H1 (cell line): ENCODE measurements at regions not wholly inside any gene's neighbourhood (a gene's known extent, or its start where the extent isn't known, plus 50 kb on each side); places are given as distances from the start of the nearest gene placed in this dataset.

ENCODE experiments used
- CTCF ChIA-PET: fragments of 300-600 bp; sonication (Branson Sonifier 250); formaldehyde crosslinking; loops from one replicate; lab custom pipeline; 2021; ENCODE audit not compliant: partially characterized antibody; lab: Charles Lee
- POLR2A ChIA-PET: fragments of 300-600 bp; sonication (Branson Sonifier 250); formaldehyde crosslinking; loops from one replicate; lab custom pipeline; 2021; ENCODE audit warnings: inconsistent platforms; ENCODE audit not compliant: partially characterized antibody; lab: Charles Lee
- DNase-seq, 2 experiments: peaks; one replicate each; pipeline versions ENCODE4 v3.0.0 to v3.0.0-alpha.2; 2010 to 2022; ENCODE audit warnings: low spot score in 2 of 2, low read depth in 1 of 2, mixed read lengths in 1 of 2
- FAIRE-seq: peaks from 2 replicates; lab custom pipeline; 2011; peaks lifted over from hg19 to GRCh38; lab: Jason Lieb, UNC
- H2AFZ ChIP-seq: 2 replicates; pipeline ENCODE4 v1.8.1; 2012; ENCODE audit warnings: low read length, inconsistent platforms
- H2AK5ac ChIP-seq: 2 replicates; pipeline ENCODE4 v1.6.1; 2013; ENCODE audit warnings: low read depth, low read length
- H2BK120ac ChIP-seq: replicated peaks from 2 replicates; pipeline ENCODE3; 2013; ENCODE audit warnings: low read depth, low read length, inconsistent platforms
- H2BK12ac ChIP-seq: 2 replicates; pipeline ENCODE4 v1.6.1; 2013; ENCODE audit warnings: low read depth, low read length
- H2BK15ac ChIP-seq: 2 replicates; pipeline ENCODE4 v1.6.1; 2013; ENCODE audit warnings: low read length
- H2BK20ac ChIP-seq: 2 replicates; pipeline ENCODE4 v1.6.1; 2013; ENCODE audit warnings: low read length
- H2BK5ac ChIP-seq: 2 replicates; pipeline ENCODE4 v1.6.1; 2013; ENCODE audit warnings: low read depth, low read length
- H3K14ac ChIP-seq: 2 replicates; pipeline ENCODE4 v1.6.1; 2013; ENCODE audit warnings: inconsistent platforms; ENCODE audit not compliant: insufficient read length
- H3K18ac ChIP-seq: 2 replicates; pipeline ENCODE4 v1.6.1; 2013; ENCODE audit warnings: low read length; ENCODE audit errors: extremely low read depth
- H3K23ac ChIP-seq: 2 replicates; pipeline ENCODE4 v1.6.1; 2013; ENCODE audit warnings: inconsistent platforms; ENCODE audit not compliant: insufficient read length
- H3K23me2 ChIP-seq: 2 replicates; pipeline ENCODE4 v1.6.1; 2013; ENCODE audit warnings: low read depth, low read length
- H3K27ac ChIP-seq: 2 replicates; pipeline ENCODE4 v1.6.1; 2011; ENCODE audit warnings: low read depth, low read length, inconsistent platforms
- H3K27me3 ChIP-seq, 4 experiments: replicated peaks in 1 of 4; 1 replicate in 1 of 4; 2 replicates in 3 of 4; pipeline versions ENCODE4 v1.6.1 to v1.8.1; 2011 to 2013; ENCODE audit warnings: low read length in 3 of 4, mild to moderate bottlenecking in 3 of 4, inconsistent platforms in 2 of 4, mixed read lengths in 2 of 4, moderate library complexity in 1 of 4; ENCODE audit not compliant: control insufficient read depth in 3 of 4, insufficient read depth in 3 of 4; ENCODE audit errors: extremely low read depth in 1 of 4
- H3K36me3 ChIP-seq, 4 experiments: 2 replicates each; pipeline versions ENCODE4 v1.6.1 to v1.8.1; 2011 to 2013; ENCODE audit warnings: mild to moderate bottlenecking in 4 of 4, low read length in 3 of 4, moderate library complexity in 2 of 4, control low read depth in 1 of 4, inconsistent platforms in 1 of 4; ENCODE audit not compliant: insufficient read depth in 4 of 4, control insufficient read depth in 2 of 4
- H3K4ac ChIP-seq: replicated peaks from 2 replicates; pipeline ENCODE3; 2013; ENCODE audit warnings: low read length, low read depth, mixed read lengths, inconsistent platforms; ENCODE audit not compliant: insufficient read length
- H3K4me1 ChIP-seq, 4 experiments: replicated peaks in 1 of 4; 1 replicate in 1 of 4; 2 replicates in 3 of 4; pipeline versions ENCODE4 v1.6.1 to v1.8.1; 2011 to 2013; ENCODE audit warnings: low read length in 3 of 4, inconsistent platforms in 2 of 4, mixed read lengths in 1 of 4; ENCODE audit not compliant: insufficient read depth in 4 of 4, control insufficient read depth in 3 of 4
- H3K4me2 ChIP-seq, 2 experiments: 2 replicates each; pipeline versions ENCODE4 v1.6.1 to v1.8.1; 2011 to 2013; ENCODE audit warnings: low read depth in 2 of 2, low read length in 2 of 2, control low read depth in 1 of 2, inconsistent platforms in 1 of 2, mild to moderate bottlenecking in 1 of 2; ENCODE audit not compliant: insufficient read depth in 1 of 2
- H3K4me3 ChIP-seq, 4 experiments: fragments of 200-600, 300-600 bp in 1 of 4; sonication (generic), shearing (Covaris generic), sonication (Bioruptor Twin) in 1 of 4; 2 replicates each; pipeline versions ENCODE4 v1.5.1 to v1.8.1; 2011 to 2016; ENCODE audit warnings: low read length in 4 of 4, low read depth in 3 of 4, control low read depth in 2 of 4, inconsistent platforms in 2 of 4, mild to moderate bottlenecking in 2 of 4, mixed read lengths in 1 of 4, moderate library complexity in 1 of 4; ENCODE audit not compliant: insufficient read depth in 2 of 4; ENCODE audit errors: extremely low read depth in 1 of 4
- H3K56ac ChIP-seq: replicated peaks from 2 replicates; pipeline ENCODE3; 2013; ENCODE audit warnings: low read depth, mild to moderate bottlenecking, mixed read lengths, low read length, inconsistent platforms; ENCODE audit not compliant: insufficient read length
- H3K79me1 ChIP-seq: 2 replicates; pipeline ENCODE4 v1.6.1; 2013; ENCODE audit warnings: low read depth, low read length, control low read depth
- H3K79me2 ChIP-seq, 2 experiments: 2 replicates each; pipeline versions ENCODE4 v1.6.1 to v1.8.1; 2012 to 2013; ENCODE audit warnings: low read length in 2 of 2, mild to moderate bottlenecking in 2 of 2, inconsistent platforms in 1 of 2; ENCODE audit not compliant: insufficient read depth in 2 of 2, control insufficient read depth in 1 of 2
- H3K9ac ChIP-seq, 4 experiments: replicated peaks in 1 of 4; 1 replicate in 1 of 4; 2 replicates in 3 of 4; pipeline versions ENCODE4 v1.6.1 to v1.8.1; 2011 to 2013; ENCODE audit warnings: low read depth in 3 of 4, low read length in 3 of 4, control low read depth in 2 of 4, mild to moderate bottlenecking in 2 of 4, moderate library complexity in 2 of 4, inconsistent platforms in 1 of 4; ENCODE audit errors: extremely low read depth in 1 of 4
- H3K9me3 ChIP-seq, 2 experiments: 2 replicates each; pipeline versions ENCODE4 v1.6.1 to v1.8.1; 2012 to 2013; ENCODE audit warnings: mild to moderate bottlenecking in 2 of 2, moderate library complexity in 2 of 2, control low read depth in 1 of 2, inconsistent platforms in 1 of 2, low read depth in 1 of 2, low read length in 1 of 2, mixed read lengths in 1 of 2; ENCODE audit not compliant: insufficient read depth in 2 of 2
- H4K20me1 ChIP-seq, 2 experiments: replicated peaks in 1 of 2; 2 replicates each; pipeline versions ENCODE3 to v1.8.1; 2011 to 2013; ENCODE audit warnings: inconsistent platforms in 2 of 2, low read length in 2 of 2, mild to moderate bottlenecking in 1 of 2; ENCODE audit not compliant: insufficient read depth in 2 of 2, control insufficient read depth in 1 of 2
- H4K5ac ChIP-seq: 2 replicates; pipeline ENCODE4 v1.6.1; 2013; ENCODE audit warnings: low read length, low read depth, mixed read lengths, inconsistent platforms; ENCODE audit not compliant: insufficient read length
- H4K8ac ChIP-seq: 2 replicates; pipeline ENCODE4 v1.8.0; 2013; ENCODE audit warnings: mild to moderate bottlenecking, moderate library complexity, low read length, inconsistent platforms; ENCODE audit not compliant: insufficient read depth; ENCODE audit errors: extremely low read depth
- H4K91ac ChIP-seq: replicated peaks from 2 replicates; pipeline ENCODE3; 2013; ENCODE audit warnings: low read length, mixed read lengths, inconsistent platforms; ENCODE audit not compliant: insufficient read length
- ATF2 ChIP-seq: IDR thresholded peaks from 2 replicates; pipeline ENCODE4 v1.6.1; 2012; ENCODE audit warnings: low read length, inconsistent platforms
- RXRA ChIP-seq: IDR thresholded peaks from 2 replicates; pipeline ENCODE4 v1.6.1; 2011; ENCODE audit warnings: low read depth, mild to moderate bottlenecking, low read length, moderate library complexity; ENCODE audit not compliant: insufficient read depth
- SIN3A ChIP-seq, 2 experiments: IDR thresholded peaks in 1 of 2; conservative IDR thresholded peaks in 1 of 2; 2 replicates each; pipeline ENCODE4 v1.6.1; 2011 to 2012; ENCODE audit warnings: low read length in 2 of 2, improper control_type of control experiment in 1 of 2, low read depth in 1 of 2, mild to moderate bottlenecking in 1 of 2
- SP2 ChIP-seq: IDR thresholded peaks from 2 replicates; pipeline ENCODE4 v1.6.1; 2012; ENCODE audit warnings: mild to moderate bottlenecking, low read length, inconsistent platforms
- SUZ12 ChIP-seq: fragments of 200-600 bp; sonication (generic); IDR thresholded peaks from 2 replicates; pipeline ENCODE4 v1.6.1; 2012; ENCODE audit warnings: mild to moderate bottlenecking, inconsistent platforms, low read length, moderate library complexity, mixed read lengths
- whole genome bisulfite sequencing, 2 experiments: shearing (Covaris generic) in 1 of 2; methylation state at CpG; one replicate each; pipeline versions ENCODE4 v1.1.6 to v1.1.7; 2013 to 2015; ENCODE audit warnings: low lambda C conversion rate in 2 of 2, mixed read lengths in 2 of 2, inconsistent platforms in 1 of 2, low coverage in 1 of 2, missing lambda C conversion rate in 1 of 2; ENCODE audit not compliant: insufficient replicate concordance in 2 of 2, insufficient coverage in 1 of 2, insufficient read length in 1 of 2; ENCODE audit errors: extremely low coverage in 1 of 2, missing lambda C conversion rate in 1 of 2; 5-methylcytosine and 5-hydroxymethylcytosine counted together

- no peak overlapping the region for H2BK15ac ChIP-seq
- no peak overlapping the region for H3K4me2 ChIP-seq
- no peaks in the 10 kb centered on the region for H3K23me2 ChIP-seq
- WGBS, 2 experiments, result 95% methylated on average over 1 of the region's 1 CpG; no CpG with 5 or more reads in 1 of the 2 experiments
- H3K27me3 ChIP-seq, result no peaks in the 10 kb centered on the region
- no peak overlapping the region for H4K8ac ChIP-seq
- H3K9ac ChIP-seq, result no peak overlapping the region
- H3K36me3 ChIP-seq, result no peaks in the 10 kb centered on the region
- H3K23ac ChIP-seq, result no peak overlapping the region
- no peak overlapping the region for H3K4ac ChIP-seq
- H3K9me3 ChIP-seq, result no peaks in the 10 kb centered on the region
- H3K27ac ChIP-seq, result no peak overlapping the region
- H2AK5ac ChIP-seq, result no peak overlapping the region
- H4K5ac ChIP-seq, result no peak overlapping the region
- no peak overlapping the region for H3K14ac ChIP-seq
- H4K91ac ChIP-seq, result no peak overlapping the region
- no peaks in the 10 kb centered on the region for H3K79me1 ChIP-seq
- no peaks in the 10 kb centered on the region for H4K20me1 ChIP-seq
- H2BK5ac ChIP-seq, result no peak overlapping the region
- no peak overlapping the region for H2AFZ ChIP-seq
- no peak overlapping the region for H3K18ac ChIP-seq
- no peak overlapping the region for H2BK20ac ChIP-seq
- CTCF ChIA-PET, result no interaction called here
- FAIRE-seq (no peak), DNase-seq (no peak)
- H3K79me2 ChIP-seq, result no peaks in the 10 kb centered on the region
- no peak overlapping the region for H3K56ac ChIP-seq
- H3K4me3 ChIP-seq, result no peak overlapping the region
- POLR2A ChIA-PET, result no interaction called here
- no peaks in the 10 kb centered on the region for H3K4me1 ChIP-seq
- no peak overlapping the region for H2BK12ac ChIP-seq
- no peak overlapping the region for H2BK120ac ChIP-seq
- no peak for TF ChIP-seq SIN3A (conservative IDR thresholded peaks at IDR 0.05 in 1 of 2, IDR thresholded peaks at IDR 0.05 in 1 of 2; ENCODE audit: low read depth in 1 of 2, low read length in 2 of 2)
- no peak for TF ChIP-seq SP2
- TF ChIP-seq SUZ12, result no peak
- no peak for TF ChIP-seq RXRA
- TF ChIP-seq ATF2, result no peak
Observed at GRCh38 chr2:156937430-156937829, 320.1 kb upstream of the GALNT5 start.
